ENCODE measurements at regions not wholly inside any gene's neighbourhood (a gene's known extent, or its start where the extent isn't known, plus 50 kb on each side); places are given as distances from the start of the nearest gene placed in this dataset.

DNA sequence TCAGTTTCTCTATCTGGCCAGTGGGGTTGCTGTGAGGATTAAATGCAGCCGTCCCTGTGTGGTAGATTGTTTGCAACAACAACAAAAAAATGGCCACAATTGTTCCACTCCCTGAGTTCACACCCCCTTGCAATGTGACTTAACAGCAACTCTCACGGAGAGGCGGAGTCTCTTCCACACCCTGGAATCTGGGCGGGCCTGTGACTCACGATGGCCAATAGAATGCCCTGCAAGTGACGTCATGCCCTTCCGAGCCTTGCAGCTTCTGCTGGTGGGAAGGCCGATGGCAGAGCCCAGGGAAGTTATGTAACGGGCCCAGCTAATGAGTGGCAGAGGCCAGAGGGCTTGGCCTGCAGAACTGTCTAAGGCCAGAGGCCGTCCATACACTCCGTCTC lies 87.9 kb downstream of the RIPK4 start (continued):
- TF ChIP-seq, protein P1, sequence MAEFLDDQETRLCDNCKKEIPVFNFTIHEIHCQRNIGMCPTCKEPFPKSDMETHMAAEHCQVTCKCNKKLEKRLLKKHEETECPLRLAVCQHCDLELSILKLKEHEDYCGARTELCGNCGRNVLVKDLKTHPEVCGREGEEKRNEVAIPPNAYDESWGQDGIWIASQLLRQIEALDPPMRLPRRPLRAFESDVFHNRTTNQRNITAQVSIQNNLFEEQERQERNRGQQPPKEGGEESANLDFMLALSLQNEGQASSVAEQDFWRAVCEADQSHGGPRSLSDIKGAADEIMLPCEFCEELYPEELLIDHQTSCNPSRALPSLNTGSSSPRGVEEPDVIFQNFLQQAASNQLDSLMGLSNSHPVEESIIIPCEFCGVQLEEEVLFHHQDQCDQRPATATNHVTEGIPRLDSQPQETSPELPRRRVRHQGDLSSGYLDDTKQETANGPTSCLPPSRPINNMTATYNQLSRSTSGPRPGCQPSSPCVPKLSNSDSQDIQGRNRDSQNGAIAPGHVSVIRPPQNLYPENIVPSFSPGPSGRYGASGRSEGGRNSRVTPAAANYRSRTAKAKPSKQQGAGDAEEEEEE (CRISPR knock-in tag; IDR thresholded peaks at IDR 0.05; ENCODE audit: borderline replicate concordance) = no peak
- no peak for TF ChIP-seq CBX2 (IDR thresholded peaks at IDR 0.05; ENCODE audit: low read depth, low read length)
- 0 out of 2 replicates have a peak, but pooled peaks have one; percentile 24 for TF ChIP-seq CBX2 (CRISPR knock-in tag; IDR thresholded peaks at IDR 0.05; ENCODE audit: low read depth)
- TF ChIP-seq, protein P2, sequence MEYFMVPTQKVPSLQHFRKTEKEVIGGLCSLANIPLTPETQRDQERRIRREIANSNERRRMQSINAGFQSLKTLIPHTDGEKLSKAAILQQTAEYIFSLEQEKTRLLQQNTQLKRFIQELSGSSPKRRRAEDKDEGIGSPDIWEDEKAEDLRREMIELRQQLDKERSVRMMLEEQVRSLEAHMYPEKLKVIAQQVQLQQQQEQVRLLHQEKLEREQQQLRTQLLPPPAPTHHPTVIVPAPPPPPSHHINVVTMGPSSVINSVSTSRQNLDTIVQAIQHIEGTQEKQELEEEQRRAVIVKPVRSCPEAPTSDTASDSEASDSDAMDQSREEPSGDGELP (IDR thresholded peaks at IDR 0.05; ENCODE audit: borderline replicate concordance, low read depth) = peak; percentile 49; the same call in 1 of the 2 replicates
- no peak for TF ChIP-seq ZNF841 (CRISPR knock-in tag; IDR thresholded peaks at IDR 0.05; ENCODE audit: borderline replicate concordance)
- TF ChIP-seq ZFY (CRISPR knock-in tag; IDR thresholded peaks at IDR 0.05) = peak; percentile 21; the same call in 1 of the 2 replicates
- no peak for TF ChIP-seq THYN1 (CRISPR knock-in tag; IDR thresholded peaks at IDR 0.05; ENCODE audit: borderline replicate concordance, low read depth)
- TF ChIP-seq, protein P3, sequence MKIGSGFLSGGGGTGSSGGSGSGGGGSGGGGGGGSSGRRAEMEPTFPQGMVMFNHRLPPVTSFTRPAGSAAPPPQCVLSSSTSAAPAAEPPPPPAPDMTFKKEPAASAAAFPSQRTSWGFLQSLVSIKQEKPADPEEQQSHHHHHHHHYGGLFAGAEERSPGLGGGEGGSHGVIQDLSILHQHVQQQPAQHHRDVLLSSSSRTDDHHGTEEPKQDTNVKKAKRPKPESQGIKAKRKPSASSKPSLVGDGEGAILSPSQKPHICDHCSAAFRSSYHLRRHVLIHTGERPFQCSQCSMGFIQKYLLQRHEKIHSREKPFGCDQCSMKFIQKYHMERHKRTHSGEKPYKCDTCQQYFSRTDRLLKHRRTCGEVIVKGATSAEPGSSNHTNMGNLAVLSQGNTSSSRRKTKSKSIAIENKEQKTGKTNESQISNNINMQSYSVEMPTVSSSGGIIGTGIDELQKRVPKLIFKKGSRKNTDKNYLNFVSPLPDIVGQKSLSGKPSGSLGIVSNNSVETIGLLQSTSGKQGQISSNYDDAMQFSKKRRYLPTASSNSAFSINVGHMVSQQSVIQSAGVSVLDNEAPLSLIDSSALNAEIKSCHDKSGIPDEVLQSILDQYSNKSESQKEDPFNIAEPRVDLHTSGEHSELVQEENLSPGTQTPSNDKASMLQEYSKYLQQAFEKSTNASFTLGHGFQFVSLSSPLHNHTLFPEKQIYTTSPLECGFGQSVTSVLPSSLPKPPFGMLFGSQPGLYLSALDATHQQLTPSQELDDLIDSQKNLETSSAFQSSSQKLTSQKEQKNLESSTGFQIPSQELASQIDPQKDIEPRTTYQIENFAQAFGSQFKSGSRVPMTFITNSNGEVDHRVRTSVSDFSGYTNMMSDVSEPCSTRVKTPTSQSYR (CRISPR knock-in tag; IDR thresholded peaks at IDR 0.05; ENCODE audit: borderline replicate concordance) = no peak
- 0 out of 2 replicates have a peak, but pooled peaks have one; percentile 42 for TF ChIP-seq YEATS2 (CRISPR knock-in tag; IDR thresholded peaks at IDR 0.05; ENCODE audit: borderline replicate concordance)
- no peak for TF ChIP-seq KLF15 (CRISPR knock-in tag; IDR thresholded peaks at IDR 0.05; ENCODE audit: borderline replicate concordance)
- peak; percentile 47; the same call in 1 of the 2 replicates for TF ChIP-seq CEBPB (IDR thresholded peaks at IDR 0.05; ENCODE audit: borderline replicate concordance, low read depth, low read length)
- TF ChIP-seq RBAK (CRISPR knock-in tag; IDR thresholded peaks at IDR 0.05) = no peak
- no peak for TF ChIP-seq HNRNPUL1 (IDR thresholded peaks at IDR 0.05; ENCODE audit: low read depth, low read length)
- TF ChIP-seq U2AF2 (IDR thresholded peaks at IDR 0.05; ENCODE audit: low read depth, low read length) = no peak
- TF ChIP-seq, protein P4, sequence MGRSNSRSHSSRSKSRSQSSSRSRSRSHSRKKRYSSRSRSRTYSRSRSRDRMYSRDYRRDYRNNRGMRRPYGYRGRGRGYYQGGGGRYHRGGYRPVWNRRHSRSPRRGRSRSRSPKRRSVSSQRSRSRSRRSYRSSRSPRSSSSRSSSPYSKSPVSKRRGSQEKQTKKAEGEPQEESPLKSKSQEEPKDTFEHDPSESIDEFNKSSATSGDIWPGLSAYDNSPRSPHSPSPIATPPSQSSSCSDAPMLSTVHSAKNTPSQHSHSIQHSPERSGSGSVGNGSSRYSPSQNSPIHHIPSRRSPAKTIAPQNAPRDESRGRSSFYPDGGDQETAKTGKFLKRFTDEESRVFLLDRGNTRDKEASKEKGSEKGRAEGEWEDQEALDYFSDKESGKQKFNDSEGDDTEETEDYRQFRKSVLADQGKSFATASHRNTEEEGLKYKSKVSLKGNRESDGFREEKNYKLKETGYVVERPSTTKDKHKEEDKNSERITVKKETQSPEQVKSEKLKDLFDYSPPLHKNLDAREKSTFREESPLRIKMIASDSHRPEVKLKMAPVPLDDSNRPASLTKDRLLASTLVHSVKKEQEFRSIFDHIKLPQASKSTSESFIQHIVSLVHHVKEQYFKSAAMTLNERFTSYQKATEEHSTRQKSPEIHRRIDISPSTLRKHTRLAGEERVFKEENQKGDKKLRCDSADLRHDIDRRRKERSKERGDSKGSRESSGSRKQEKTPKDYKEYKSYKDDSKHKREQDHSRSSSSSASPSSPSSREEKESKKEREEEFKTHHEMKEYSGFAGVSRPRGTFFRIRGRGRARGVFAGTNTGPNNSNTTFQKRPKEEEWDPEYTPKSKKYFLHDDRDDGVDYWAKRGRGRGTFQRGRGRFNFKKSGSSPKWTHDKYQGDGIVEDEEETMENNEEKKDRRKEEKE (IDR thresholded peaks at IDR 0.05) = no peak
- peak; percentile 82; the same call in 1 of the 2 replicates for TF ChIP-seq ZSCAN29 (CRISPR knock-in tag; conservative IDR thresholded peaks at IDR 0.05)
- TF ChIP-seq XRCC5 (optimal IDR thresholded peaks at IDR 0.05; ENCODE audit: low read length) = peak; percentile 70
- TF ChIP-seq, protein P5, sequence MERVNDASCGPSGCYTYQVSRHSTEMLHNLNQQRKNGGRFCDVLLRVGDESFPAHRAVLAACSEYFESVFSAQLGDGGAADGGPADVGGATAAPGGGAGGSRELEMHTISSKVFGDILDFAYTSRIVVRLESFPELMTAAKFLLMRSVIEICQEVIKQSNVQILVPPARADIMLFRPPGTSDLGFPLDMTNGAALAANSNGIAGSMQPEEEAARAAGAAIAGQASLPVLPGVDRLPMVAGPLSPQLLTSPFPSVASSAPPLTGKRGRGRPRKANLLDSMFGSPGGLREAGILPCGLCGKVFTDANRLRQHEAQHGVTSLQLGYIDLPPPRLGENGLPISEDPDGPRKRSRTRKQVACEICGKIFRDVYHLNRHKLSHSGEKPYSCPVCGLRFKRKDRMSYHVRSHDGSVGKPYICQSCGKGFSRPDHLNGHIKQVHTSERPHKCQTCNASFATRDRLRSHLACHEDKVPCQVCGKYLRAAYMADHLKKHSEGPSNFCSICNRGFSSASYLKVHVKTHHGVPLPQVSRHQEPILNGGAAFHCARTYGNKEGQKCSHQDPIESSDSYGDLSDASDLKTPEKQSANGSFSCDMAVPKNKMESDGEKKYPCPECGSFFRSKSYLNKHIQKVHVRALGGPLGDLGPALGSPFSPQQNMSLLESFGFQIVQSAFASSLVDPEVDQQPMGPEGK (CRISPR knock-in tag; IDR thresholded peaks at IDR 0.05) = peak; percentile 34; the same call in 1 of the 2 replicates

Measured in HepG2 (cell line).